ENCODE measurements at regions not wholly inside any gene's neighbourhood (a gene's known extent, or its start where the extent isn't known, plus 50 kb on each side); places are given as distances from the start of the nearest gene placed in this dataset.

- no peak for TF ChIP-seq POLR2A (IDR thresholded peaks at IDR 0.05)
- no peak for TF ChIP-seq CTCF (IDR thresholded peaks at IDR 0.05)
- no peak for TF ChIP-seq POLR2AphosphoS5 (IDR thresholded peaks at IDR 0.05)
Measured at GRCh38 chr2:217107480-217107879, 247.6 kb upstream of the TNP1 start.
